NT2/D1 (cell line): ENCODE measurements at regions not wholly inside any gene's neighbourhood (a gene's known extent, or its start where the extent isn't known, plus 50 kb on each side); places are given as distances from the start of the nearest gene placed in this dataset.

ENCODE experiments used
- SUZ12 ChIP-seq: IDR thresholded peaks from 2 replicates; pipeline ENCODE4 v1.6.1; 2011; ENCODE audit not compliant: insufficient read length, insufficient read depth; ENCODE audit errors: extremely low read depth
- YY1 ChIP-seq: IDR thresholded peaks from 2 replicates; pipeline ENCODE4 v1.6.1; 2011; ENCODE audit not compliant: insufficient read length, insufficient read depth
- ZNF274 ChIP-seq: IDR thresholded peaks from 2 replicates; pipeline ENCODE4 v1.6.1; 2011; ENCODE audit warnings: mild to moderate bottlenecking, low read depth, low read length

DNA sequence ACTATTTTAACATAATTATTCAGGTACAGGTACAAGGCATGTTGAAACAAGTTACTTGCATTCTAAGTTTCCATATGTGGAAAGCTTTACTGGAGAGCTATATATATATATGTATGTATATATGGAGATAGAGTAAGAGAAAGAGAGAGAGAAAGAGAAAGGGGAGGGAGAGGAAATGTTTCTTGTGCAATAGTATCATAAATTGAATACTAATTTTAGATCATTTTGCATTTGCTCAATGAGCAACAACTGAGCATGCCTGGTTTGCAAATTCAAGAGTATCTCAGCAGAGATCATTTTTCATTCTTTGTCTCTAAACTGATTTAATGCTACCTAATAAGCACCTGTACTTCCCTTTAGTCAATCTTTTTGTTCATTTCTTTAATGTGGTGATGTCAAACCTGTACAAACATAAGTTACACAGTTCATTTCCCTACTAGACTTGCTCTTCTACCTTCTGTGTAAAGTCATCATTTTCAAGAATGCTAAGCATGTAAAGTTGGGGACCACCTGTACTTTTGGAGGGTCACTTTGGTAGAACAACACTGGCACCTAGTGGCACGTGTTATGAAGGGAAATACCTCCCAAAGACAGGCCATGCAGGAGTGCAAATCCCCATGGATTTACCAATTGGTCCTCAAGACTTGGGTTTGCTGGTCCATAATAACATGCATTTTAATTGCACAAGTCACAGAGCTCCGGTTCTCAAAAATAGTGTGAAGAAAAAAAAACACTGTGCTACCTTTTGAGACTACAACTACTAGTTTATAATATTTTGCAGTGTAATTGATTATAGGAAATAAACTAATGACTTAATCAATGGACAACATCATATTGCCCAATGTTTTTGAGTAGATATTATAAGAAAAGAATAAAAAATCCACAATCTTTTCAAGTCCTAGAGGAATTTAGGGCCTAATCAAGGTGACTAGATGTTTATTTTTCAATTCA is 431.2 kb upstream of the IGFBP3 start:
- TF ChIP-seq ZNF274 (no peak), YY1 (no peak), SUZ12 (no peak)
